ENCODE measurements at regions not wholly inside any gene's neighbourhood (a gene's known extent, or its start where the extent isn't known, plus 50 kb on each side); places are given as distances from the start of the nearest gene placed in this dataset.

GRCh38 chr19:27652281-27652680 lies 1560.7 kb downstream of the UQCRFS1 start:
- no peak for DNase-seq (ENCODE audit: low spot score)

DNA sequence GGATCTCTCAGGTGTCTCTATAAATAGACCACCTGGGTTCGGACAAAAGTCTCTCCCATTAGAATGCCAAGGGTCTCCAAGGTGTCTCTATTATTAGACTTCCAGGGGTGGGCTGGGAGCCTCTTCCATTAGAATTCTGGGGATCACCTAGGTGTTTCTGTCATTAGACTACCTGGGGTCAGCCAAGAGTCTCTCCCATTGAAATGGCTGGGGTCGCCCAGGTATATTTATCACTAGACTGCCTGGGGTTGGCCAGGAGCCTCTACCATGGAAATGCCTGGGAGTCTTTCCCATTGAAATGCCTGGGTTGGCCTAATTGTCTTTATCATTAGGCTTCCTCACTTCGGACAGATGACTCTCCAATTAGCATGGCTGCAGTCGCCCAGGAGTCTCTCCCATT lies 1565.5 kb downstream of the UQCRFS1 start:
- no peak for DNase-seq (ENCODE audit: low spot score)

- no peak for DNase-seq (ENCODE audit: low spot score)
Observed at GRCh38 chr19:27635401-27635800, 1577.5 kb downstream of the UQCRFS1 start.

DNA sequence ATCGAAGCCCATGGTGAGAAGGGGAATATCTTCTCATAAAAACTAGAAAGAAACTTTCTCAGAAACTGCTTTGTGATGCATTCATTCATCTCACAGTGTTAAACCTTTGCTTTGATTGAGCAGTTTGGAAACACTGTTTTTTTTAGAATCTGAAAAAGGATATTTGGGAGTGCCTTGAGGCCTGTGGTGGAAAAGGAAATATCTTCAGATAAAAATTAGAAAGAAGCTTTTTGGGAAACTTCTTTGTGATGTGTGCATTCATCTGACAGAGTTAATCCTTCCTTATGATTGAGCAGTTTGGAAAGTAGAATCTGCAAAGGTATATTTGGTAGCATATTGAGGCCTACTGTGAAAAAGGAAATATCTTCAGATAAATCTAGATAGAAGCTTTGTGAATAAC lies 1594.9 kb downstream of the UQCRFS1 start:
- DNase-seq (ENCODE audit: low spot score), result no peak

GRCh38 chr19:27580906-27581305 lies 1632.0 kb downstream of the UQCRFS1 start:
- no peak for DNase-seq (ENCODE audit: low spot score)

Data from pons (tissue), 1 donor.